MM.1S (cell line): ENCODE measurements at regions not wholly inside any gene's neighbourhood (a gene's known extent, or its start where the extent isn't known, plus 50 kb on each side); places are given as distances from the start of the nearest gene placed in this dataset.
A peak's percentile ranks its signal among the peaks of the same experiment; 100 is the strongest.

Experiments
- DNase-seq: peaks from one replicate; pipeline ENCODE4 v3.0.0-alpha.2; 2015
- H2AFZ ChIP-seq: fragments of 300-600 bp; sonication (generic); 2 replicates; pipeline ENCODE4 v1.6.0; 2016; ENCODE audit warnings: antibody characterized with exemption, low read length
- H3F3A ChIP-seq: fragments of 300-600 bp; sonication (generic); 2 replicates; pipeline ENCODE4 v1.6.1; 2016; ENCODE audit warnings: mild to moderate bottlenecking, antibody characterized with exemption, low read length, moderate library complexity, mixed read lengths; ENCODE audit not compliant: insufficient read depth
- H3K27ac ChIP-seq: fragments of 300-600 bp; sonication (generic); 2 replicates; pipeline ENCODE4 v1.5.1; 2016; ENCODE audit warnings: mild to moderate bottlenecking, low read length
- H3K27me3 ChIP-seq: fragments of 300-600 bp; sonication (generic); replicated peaks from 2 replicates; pipeline ENCODE4 v1.6.0; 2016; ENCODE audit warnings: low read length; ENCODE audit not compliant: insufficient read depth
- H3K36me3 ChIP-seq: fragments of 300-600 bp; sonication (generic); replicated peaks from 2 replicates; pipeline ENCODE4 v1.6.1; 2016; ENCODE audit warnings: mild to moderate bottlenecking, low read length, mixed read lengths; ENCODE audit not compliant: insufficient read depth
- H3K4me1 ChIP-seq: fragments of 300-600 bp; sonication (generic); 2 replicates; pipeline ENCODE4 v1.6.1; 2016; ENCODE audit warnings: low read length, mixed read lengths
- H3K4me2 ChIP-seq: fragments of 300-600 bp; sonication (generic); 2 replicates; pipeline ENCODE4 v1.6.0; 2016; ENCODE audit warnings: low read depth, low read length
- H3K4me3 ChIP-seq: fragments of 300-600 bp; sonication (generic); 2 replicates; pipeline ENCODE4 v1.5.1; 2016; ENCODE audit warnings: low read length, mixed read lengths
- H3K79me2 ChIP-seq: fragments of 300-600 bp; sonication (generic); 2 replicates; pipeline ENCODE4 v1.6.1; 2016; ENCODE audit warnings: mixed run types, low read length, mixed read lengths
- H3K9ac ChIP-seq: fragments of 300-600 bp; sonication (generic); 2 replicates; pipeline ENCODE4 v1.6.1; 2016; ENCODE audit warnings: low read length, mixed read lengths
- H3K9me2 ChIP-seq: fragments of 300-600 bp; sonication (generic); replicated peaks from 2 replicates; pipeline ENCODE4 v1.6.1; 2016; ENCODE audit warnings: mild to moderate bottlenecking, low read length, mixed read lengths; ENCODE audit not compliant: insufficient read depth
- H3K9me3 ChIP-seq: fragments of 300-600 bp; sonication (generic); replicated peaks from 2 replicates; pipeline ENCODE4 v1.6.1; 2016; ENCODE audit warnings: mild to moderate bottlenecking, low read length, mixed read lengths; ENCODE audit not compliant: insufficient read depth
- H4K20me1 ChIP-seq: fragments of 300-600 bp; sonication (generic); 2 replicates; pipeline ENCODE4 v1.6.1; 2016; ENCODE audit warnings: mild to moderate bottlenecking, low read length, moderate library complexity, mixed read lengths; ENCODE audit not compliant: insufficient read depth
- EZH2 ChIP-seq: fragments of 300-600 bp; sonication (generic); optimal IDR thresholded peaks from 2 replicates; pipeline ENCODE3; 2017; ENCODE audit warnings: low read depth, mild to moderate bottlenecking, antibody characterized with exemption, low read length, mixed read lengths
- EZH2phosphoT487 ChIP-seq: fragments of 300-600 bp; sonication (generic); IDR thresholded peaks from 2 replicates; pipeline ENCODE4 v1.6.1; 2018; ENCODE audit warnings: antibody characterized with exemption, low read length
- TF ChIP-seq, protein P1 (sequence below): fragments of 300-600 bp; sonication (generic); IDR thresholded peaks from 2 replicates; pipeline ENCODE4 v1.5.1; 2016; ENCODE audit warnings: antibody characterized with exemption, low read length, mixed read lengths

DNA sequence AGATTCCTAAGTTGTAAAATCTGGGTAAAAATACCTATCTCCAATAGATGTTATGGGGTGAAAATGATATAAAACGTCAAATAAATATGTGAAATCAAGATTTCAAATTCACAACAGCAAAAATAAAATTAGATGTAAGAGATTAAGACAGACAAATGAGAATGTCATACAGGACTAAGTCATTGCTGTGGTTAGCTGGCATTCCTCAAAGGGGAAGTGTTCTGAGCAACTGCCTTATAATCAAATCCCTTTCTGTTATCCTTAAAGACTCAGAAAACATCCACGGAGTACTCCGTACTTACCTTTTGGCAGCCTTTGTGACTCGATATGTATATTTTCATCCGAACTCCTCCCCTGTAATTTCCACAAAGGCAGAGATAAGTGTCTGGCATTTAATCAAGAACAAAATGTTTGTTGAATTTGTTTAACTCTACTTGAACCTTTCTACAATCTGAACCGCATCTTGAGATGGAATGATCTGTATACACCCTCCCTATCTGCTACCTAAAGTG, 559.6 kb downstream of the GATA3 start:
- Histone ChIP-seq H3K27me3 (no peaks in the 10 kb centered on the region), H3K9ac (no peak overlapping the region), H3K4me3 (no peak overlapping the region), H3K36me3 (no peaks in the 10 kb centered on the region), H3K79me2 (no peaks in the 10 kb centered on the region), H3K4me1 (no peaks in the 10 kb centered on the region; the same call in 1 of the 2 replicates), H3K4me2 (no peak overlapping the region), H3K27ac (no peak overlapping the region), H3K9me2 (no peaks in the 10 kb centered on the region), H4K20me1 (no peaks in the 10 kb centered on the region), H3F3A (no peaks in the 10 kb centered on the region; the same call in 1 of the 2 replicates), H3K9me3 (no peaks in the 10 kb centered on the region), H2AFZ (no peak overlapping the region)
- TF ChIP-seq, protein P1, sequence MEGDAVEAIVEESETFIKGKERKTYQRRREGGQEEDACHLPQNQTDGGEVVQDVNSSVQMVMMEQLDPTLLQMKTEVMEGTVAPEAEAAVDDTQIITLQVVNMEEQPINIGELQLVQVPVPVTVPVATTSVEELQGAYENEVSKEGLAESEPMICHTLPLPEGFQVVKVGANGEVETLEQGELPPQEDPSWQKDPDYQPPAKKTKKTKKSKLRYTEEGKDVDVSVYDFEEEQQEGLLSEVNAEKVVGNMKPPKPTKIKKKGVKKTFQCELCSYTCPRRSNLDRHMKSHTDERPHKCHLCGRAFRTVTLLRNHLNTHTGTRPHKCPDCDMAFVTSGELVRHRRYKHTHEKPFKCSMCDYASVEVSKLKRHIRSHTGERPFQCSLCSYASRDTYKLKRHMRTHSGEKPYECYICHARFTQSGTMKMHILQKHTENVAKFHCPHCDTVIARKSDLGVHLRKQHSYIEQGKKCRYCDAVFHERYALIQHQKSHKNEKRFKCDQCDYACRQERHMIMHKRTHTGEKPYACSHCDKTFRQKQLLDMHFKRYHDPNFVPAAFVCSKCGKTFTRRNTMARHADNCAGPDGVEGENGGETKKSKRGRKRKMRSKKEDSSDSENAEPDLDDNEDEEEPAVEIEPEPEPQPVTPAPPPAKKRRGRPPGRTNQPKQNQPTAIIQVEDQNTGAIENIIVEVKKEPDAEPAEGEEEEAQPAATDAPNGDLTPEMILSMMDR = no peak
- no peak for TF ChIP-seq EZH2phosphoT487
- TF ChIP-seq EZH2 = no peak
- DNase-seq = no peak

DNA sequence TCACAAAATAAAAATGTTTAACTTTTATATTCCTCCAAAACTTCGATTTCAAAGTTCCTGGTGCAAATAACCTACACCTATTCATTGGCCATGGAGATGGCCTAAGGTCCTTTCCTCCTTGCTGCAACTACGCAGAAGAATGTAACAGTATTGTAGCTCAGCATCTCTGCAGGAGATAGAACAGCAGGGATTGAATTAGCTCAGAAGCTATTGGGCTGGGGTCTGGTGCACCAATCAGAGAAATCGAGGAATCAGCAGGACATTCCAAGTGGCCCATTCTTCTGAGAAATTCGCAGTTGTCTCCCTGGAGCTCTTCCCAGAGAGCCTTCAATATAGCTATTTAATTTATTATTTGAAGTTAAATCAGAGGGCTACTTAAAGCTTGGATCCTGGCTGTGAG, 560.6 kb downstream of the GATA3 start:
- H3K4me1 ChIP-seq = no peaks in the 10 kb centered on the region; the same call in 1 of the 2 replicates
- H3F3A ChIP-seq = no peaks in the 10 kb centered on the region; the same call in 1 of the 2 replicates
- H3K4me2 ChIP-seq = no peak overlapping the region
- H2AFZ ChIP-seq = no peak overlapping the region
- H3K36me3 ChIP-seq = no peaks in the 10 kb centered on the region
- H4K20me1 ChIP-seq = no peaks in the 10 kb centered on the region
- no peaks in the 10 kb centered on the region for H3K79me2 ChIP-seq
- H3K9me3 ChIP-seq = no peaks in the 10 kb centered on the region
- H3K27me3 ChIP-seq = no peaks in the 10 kb centered on the region
- H3K9ac ChIP-seq = no peak overlapping the region
- TF ChIP-seq EZH2phosphoT487 = no peak
- no peak for TF ChIP-seq EZH2
- TF ChIP-seq, protein P1 = no peak
- H3K27ac ChIP-seq = no peak overlapping the region
- H3K9me2 ChIP-seq = no peaks in the 10 kb centered on the region
- no peak for DNase-seq
- H3K4me3 ChIP-seq = no peak overlapping the region

DNA sequence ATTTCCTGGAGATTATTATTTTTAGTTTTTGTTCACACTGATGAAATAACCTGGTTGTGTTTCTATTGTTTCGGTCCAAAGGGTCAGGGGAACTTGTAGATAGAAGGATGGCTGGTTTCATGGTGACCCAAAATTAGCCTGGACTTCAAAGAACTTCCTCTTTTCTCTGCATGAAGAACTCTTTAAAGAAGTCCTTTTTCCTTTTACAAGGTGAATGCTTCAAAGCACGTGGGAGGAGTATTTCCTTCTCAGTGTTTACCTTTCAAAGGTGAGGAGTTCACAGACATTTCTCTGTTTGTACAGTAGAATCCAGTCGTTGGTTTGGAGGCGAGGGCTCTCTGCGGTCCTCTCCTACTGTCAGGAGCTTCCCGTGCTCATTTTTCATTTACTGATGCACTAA, 561.7 kb downstream of the GATA3 start:
- H3K9me3 ChIP-seq = no peaks in the 10 kb centered on the region
- no peak overlapping the region for H3K9ac ChIP-seq
- peak; percentile 60 for DNase-seq
- no peaks in the 10 kb centered on the region for H3K79me2 ChIP-seq
- no peaks in the 10 kb centered on the region for H4K20me1 ChIP-seq
- H3K9me2 ChIP-seq = no peaks in the 10 kb centered on the region
- H3K4me2 ChIP-seq = peak overlapping the region; percentile 23; the same call in 1 of the 2 replicates
- H3K36me3 ChIP-seq = no peaks in the 10 kb centered on the region
- H3F3A ChIP-seq = no peaks in the 10 kb centered on the region; the same call in 1 of the 2 replicates
- no peak overlapping the region for H2AFZ ChIP-seq
- no peak overlapping the region for H3K4me3 ChIP-seq
- no peak overlapping the region for H3K27ac ChIP-seq
- no peaks in the 10 kb centered on the region; the same call in 1 of the 2 replicates for H3K4me1 ChIP-seq
- H3K27me3 ChIP-seq = no peaks in the 10 kb centered on the region
- TF ChIP-seq EZH2phosphoT487 (no peak), EZH2 (no peak)
- TF ChIP-seq, protein P1 = no peak
